ENCODE measurements at regions not wholly inside any gene's neighbourhood (a gene's known extent, or its start where the extent isn't known, plus 50 kb on each side); places are given as distances from the start of the nearest gene placed in this dataset.

DNA sequence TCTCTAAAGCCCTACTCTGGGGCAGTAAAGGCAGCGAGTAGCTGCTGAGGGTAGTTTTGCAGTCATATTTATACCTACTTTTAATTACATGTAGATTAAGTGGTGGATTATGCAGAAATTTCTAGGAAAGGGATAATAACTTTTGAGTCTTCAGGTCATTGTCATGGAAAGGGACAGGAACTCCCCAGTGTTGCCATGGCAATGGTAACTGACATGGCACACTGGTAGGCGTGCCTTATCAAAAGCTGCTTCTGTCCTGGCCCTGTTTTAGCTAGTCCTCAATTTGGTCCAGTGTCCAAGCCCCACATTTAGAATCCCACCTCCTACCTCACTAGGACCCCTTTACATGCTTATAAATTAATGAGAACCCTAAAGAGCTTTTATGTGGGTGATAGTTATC lies 303.1 kb downstream of the VRK1 start (continued):
- no peak for TF ChIP-seq SP1 (CRISPR knock-in tag; conservative IDR thresholded peaks at IDR 0.05)
- TF ChIP-seq, protein P1, sequence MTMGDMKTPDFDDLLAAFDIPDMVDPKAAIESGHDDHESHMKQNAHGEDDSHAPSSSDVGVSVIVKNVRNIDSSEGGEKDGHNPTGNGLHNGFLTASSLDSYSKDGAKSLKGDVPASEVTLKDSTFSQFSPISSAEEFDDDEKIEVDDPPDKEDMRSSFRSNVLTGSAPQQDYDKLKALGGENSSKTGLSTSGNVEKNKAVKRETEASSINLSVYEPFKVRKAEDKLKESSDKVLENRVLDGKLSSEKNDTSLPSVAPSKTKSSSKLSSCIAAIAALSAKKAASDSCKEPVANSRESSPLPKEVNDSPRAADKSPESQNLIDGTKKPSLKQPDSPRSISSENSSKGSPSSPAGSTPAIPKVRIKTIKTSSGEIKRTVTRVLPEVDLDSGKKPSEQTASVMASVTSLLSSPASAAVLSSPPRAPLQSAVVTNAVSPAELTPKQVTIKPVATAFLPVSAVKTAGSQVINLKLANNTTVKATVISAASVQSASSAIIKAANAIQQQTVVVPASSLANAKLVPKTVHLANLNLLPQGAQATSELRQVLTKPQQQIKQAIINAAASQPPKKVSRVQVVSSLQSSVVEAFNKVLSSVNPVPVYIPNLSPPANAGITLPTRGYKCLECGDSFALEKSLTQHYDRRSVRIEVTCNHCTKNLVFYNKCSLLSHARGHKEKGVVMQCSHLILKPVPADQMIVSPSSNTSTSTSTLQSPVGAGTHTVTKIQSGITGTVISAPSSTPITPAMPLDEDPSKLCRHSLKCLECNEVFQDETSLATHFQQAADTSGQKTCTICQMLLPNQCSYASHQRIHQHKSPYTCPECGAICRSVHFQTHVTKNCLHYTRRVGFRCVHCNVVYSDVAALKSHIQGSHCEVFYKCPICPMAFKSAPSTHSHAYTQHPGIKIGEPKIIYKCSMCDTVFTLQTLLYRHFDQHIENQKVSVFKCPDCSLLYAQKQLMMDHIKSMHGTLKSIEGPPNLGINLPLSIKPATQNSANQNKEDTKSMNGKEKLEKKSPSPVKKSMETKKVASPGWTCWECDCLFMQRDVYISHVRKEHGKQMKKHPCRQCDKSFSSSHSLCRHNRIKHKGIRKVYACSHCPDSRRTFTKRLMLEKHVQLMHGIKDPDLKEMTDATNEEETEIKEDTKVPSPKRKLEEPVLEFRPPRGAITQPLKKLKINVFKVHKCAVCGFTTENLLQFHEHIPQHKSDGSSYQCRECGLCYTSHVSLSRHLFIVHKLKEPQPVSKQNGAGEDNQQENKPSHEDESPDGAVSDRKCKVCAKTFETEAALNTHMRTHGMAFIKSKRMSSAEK (CRISPR knock-in tag; IDR thresholded peaks at IDR 0.05; ENCODE audit: borderline replicate concordance), result no peak
- TF ChIP-seq, protein P2, sequence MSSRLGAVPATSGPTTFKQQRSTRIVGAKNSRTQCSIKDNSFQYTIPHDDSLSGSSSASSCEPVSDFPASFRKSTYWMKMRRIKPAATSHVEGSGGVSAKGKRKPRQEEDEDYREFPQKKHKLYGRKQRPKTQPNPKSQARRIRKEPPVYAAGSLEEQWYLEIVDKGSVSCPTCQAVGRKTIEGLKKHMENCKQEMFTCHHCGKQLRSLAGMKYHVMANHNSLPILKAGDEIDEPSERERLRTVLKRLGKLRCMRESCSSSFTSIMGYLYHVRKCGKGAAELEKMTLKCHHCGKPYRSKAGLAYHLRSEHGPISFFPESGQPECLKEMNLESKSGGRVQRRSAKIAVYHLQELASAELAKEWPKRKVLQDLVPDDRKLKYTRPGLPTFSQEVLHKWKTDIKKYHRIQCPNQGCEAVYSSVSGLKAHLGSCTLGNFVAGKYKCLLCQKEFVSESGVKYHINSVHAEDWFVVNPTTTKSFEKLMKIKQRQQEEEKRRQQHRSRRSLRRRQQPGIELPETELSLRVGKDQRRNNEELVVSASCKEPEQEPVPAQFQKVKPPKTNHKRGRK (CRISPR knock-in tag; IDR thresholded peaks at IDR 0.05; ENCODE audit: borderline replicate concordance), result no peak
- no peak for TF ChIP-seq GABPB1 (CRISPR knock-in tag; IDR thresholded peaks at IDR 0.05)
- no peak for TF ChIP-seq CREB1 (CRISPR knock-in tag; IDR thresholded peaks at IDR 0.05)
- TF ChIP-seq, protein P3, sequence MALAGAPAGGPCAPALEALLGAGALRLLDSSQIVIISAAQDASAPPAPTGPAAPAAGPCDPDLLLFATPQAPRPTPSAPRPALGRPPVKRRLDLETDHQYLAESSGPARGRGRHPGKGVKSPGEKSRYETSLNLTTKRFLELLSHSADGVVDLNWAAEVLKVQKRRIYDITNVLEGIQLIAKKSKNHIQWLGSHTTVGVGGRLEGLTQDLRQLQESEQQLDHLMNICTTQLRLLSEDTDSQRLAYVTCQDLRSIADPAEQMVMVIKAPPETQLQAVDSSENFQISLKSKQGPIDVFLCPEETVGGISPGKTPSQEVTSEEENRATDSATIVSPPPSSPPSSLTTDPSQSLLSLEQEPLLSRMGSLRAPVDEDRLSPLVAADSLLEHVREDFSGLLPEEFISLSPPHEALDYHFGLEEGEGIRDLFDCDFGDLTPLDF (CRISPR knock-in tag; IDR thresholded peaks at IDR 0.05), result no peak
- TF ChIP-seq ZNF121 (CRISPR knock-in tag; IDR thresholded peaks at IDR 0.05), result no peak
- TF ChIP-seq, protein P4, sequence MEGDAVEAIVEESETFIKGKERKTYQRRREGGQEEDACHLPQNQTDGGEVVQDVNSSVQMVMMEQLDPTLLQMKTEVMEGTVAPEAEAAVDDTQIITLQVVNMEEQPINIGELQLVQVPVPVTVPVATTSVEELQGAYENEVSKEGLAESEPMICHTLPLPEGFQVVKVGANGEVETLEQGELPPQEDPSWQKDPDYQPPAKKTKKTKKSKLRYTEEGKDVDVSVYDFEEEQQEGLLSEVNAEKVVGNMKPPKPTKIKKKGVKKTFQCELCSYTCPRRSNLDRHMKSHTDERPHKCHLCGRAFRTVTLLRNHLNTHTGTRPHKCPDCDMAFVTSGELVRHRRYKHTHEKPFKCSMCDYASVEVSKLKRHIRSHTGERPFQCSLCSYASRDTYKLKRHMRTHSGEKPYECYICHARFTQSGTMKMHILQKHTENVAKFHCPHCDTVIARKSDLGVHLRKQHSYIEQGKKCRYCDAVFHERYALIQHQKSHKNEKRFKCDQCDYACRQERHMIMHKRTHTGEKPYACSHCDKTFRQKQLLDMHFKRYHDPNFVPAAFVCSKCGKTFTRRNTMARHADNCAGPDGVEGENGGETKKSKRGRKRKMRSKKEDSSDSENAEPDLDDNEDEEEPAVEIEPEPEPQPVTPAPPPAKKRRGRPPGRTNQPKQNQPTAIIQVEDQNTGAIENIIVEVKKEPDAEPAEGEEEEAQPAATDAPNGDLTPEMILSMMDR (IDR thresholded peaks at IDR 0.05), result no peak
- TF ChIP-seq, protein P5, sequence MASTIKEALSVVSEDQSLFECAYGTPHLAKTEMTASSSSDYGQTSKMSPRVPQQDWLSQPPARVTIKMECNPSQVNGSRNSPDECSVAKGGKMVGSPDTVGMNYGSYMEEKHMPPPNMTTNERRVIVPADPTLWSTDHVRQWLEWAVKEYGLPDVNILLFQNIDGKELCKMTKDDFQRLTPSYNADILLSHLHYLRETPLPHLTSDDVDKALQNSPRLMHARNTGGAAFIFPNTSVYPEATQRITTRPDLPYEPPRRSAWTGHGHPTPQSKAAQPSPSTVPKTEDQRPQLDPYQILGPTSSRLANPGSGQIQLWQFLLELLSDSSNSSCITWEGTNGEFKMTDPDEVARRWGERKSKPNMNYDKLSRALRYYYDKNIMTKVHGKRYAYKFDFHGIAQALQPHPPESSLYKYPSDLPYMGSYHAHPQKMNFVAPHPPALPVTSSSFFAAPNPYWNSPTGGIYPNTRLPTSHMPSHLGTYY (CRISPR knock-in tag; IDR thresholded peaks at IDR 0.05), result no peak
- no peak for TF ChIP-seq NFYB (CRISPR knock-in tag; conservative IDR thresholded peaks at IDR 0.05; ENCODE audit: low read depth)
- TF ChIP-seq FOXK1 (CRISPR knock-in tag; IDR thresholded peaks at IDR 0.05), result no peak
- no peak for TF ChIP-seq FOXP1 (CRISPR knock-in tag; IDR thresholded peaks at IDR 0.05; ENCODE audit: borderline replicate concordance)

DNA sequence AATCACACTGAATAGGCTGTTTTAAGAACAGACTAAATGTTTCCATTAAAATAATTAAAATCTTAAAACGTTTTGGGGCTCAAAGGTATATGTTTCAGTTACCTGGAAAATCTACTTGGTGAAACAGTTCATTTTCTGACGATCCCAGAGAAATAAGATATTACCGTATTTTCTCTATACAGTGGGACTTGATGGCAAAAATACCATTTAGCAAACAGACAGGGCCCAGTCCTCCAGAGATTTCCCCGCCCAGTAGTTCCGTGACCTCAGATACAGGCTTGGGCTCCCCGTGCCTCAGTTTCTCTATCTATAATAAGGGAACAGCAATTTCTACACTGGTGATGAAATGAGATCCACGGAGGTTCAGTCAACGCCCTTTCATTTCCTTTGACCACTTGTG lies 304.4 kb downstream of the VRK1 start:
- TF ChIP-seq ZNF263 (CRISPR knock-in tag; IDR thresholded peaks at IDR 0.05; ENCODE audit: low read depth) (no peak), JAZF1 (CRISPR knock-in tag; IDR thresholded peaks at IDR 0.05) (no peak), JUN (CRISPR knock-in tag; IDR thresholded peaks at IDR 0.05) (no peak), GTF2I (CRISPR knock-in tag; conservative IDR thresholded peaks at IDR 0.05) (no peak), SMAD4 (CRISPR knock-in tag; IDR thresholded peaks at IDR 0.05) (no peak), IRF2 (CRISPR knock-in tag; IDR thresholded peaks at IDR 0.05; ENCODE audit: borderline replicate concordance, low read depth) (no peak), OVOL2 (CRISPR knock-in tag; IDR thresholded peaks at IDR 0.05; ENCODE audit: borderline replicate concordance) (no peak)
- TF ChIP-seq, protein P6, sequence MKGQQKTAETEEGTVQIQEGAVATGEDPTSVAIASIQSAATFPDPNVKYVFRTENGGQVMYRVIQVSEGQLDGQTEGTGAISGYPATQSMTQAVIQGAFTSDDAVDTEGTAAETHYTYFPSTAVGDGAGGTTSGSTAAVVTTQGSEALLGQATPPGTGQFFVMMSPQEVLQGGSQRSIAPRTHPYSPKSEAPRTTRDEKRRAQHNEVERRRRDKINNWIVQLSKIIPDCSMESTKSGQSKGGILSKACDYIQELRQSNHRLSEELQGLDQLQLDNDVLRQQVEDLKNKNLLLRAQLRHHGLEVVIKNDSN (CRISPR knock-in tag; IDR thresholded peaks at IDR 0.05), result no peak
- Mint-ChIP-seq H3K27me3 (ENCODE audit: low read depth) (no peaks in the 10 kb centered on the region), H3K4me3 (no peak overlapping the region), H3K36me3 (no peaks in the 10 kb centered on the region), H3K4me1 (peaks cover 17% of the 10 kb centered on the region), H3K27ac (no peak overlapping the region), H3K9me3 (no peaks in the 10 kb centered on the region)
- ChIA-PET CTCF (no interaction called here), POLR2A (no interaction called here)
- DNase-seq (ENCODE audit: low spot score) (no peak), ATAC-seq (no peak)

All from WTC11 (cell line).